Endothelial cell of umbilical vein (primary cell): ENCODE measurements at regions not wholly inside any gene's neighbourhood (a gene's known extent, or its start where the extent isn't known, plus 50 kb on each side); places are given as distances from the start of the nearest gene placed in this dataset.
A peak's percentile ranks its signal among the peaks of the same experiment; 100 is the strongest.

Experiments used
- BruUV-seq: library from RNA; stranded (reverse); fragments of 400-500 nt; replicated peaks from 2 replicates; lab custom pipeline; 2021; lab: Mats Ljungman, UMichigan
- CTCF ChIA-PET: fragments of 300-600, 350-600 bp; sonication (Branson Sonifier 250); formaldehyde crosslinking; loops from one replicate; lab custom pipeline; 2021; ENCODE audit warnings: antibody characterized with exemption, inconsistent platforms; lab: Charles Lee
- POLR2A ChIA-PET: fragments of 300-600, 350-600 bp; sonication (Branson Sonifier 250); formaldehyde crosslinking; loops from one replicate; lab custom pipeline; 2021; ENCODE audit warnings: antibody characterized with exemption, inconsistent platforms; lab: Charles Lee
- DNase-seq: peaks from one replicate; pipeline ENCODE4 v3.0.0-alpha.2; 2011; ENCODE audit warnings: low read depth, low spot score
- FAIRE-seq: peaks from 2 replicates; lab custom pipeline; 2011; peaks lifted over from hg19 to GRCh38; lab: Jason Lieb, UNC
- H2AFZ ChIP-seq: 2 replicates; pipeline ENCODE4 v1.6.0; 2012; ENCODE audit warnings: low read depth, low read length, control low read depth, inconsistent platforms
- H3K27ac ChIP-seq: 2 replicates; pipeline ENCODE4 v1.5.1; 2011; ENCODE audit warnings: low read depth, mild to moderate bottlenecking, control low read depth, low read length, moderate library complexity; ENCODE audit not compliant: insufficient read depth
- H3K27me3 ChIP-seq, 2 experiments: 2 replicates each; pipeline versions ENCODE4 v1.6.0 to v1.6.1; 2011; ENCODE audit warnings: low read length in 2 of 2, mixed read lengths in 1 of 2; ENCODE audit not compliant: control insufficient read depth in 2 of 2, insufficient read depth in 2 of 2
- H3K36me3 ChIP-seq, 2 experiments: 2 replicates in 1 of 2; 3 replicates in 1 of 2; pipeline ENCODE4 v1.5.1; 2011; ENCODE audit warnings: low read length in 2 of 2, mild to moderate bottlenecking in 1 of 2, moderate library complexity in 1 of 2; ENCODE audit not compliant: control insufficient read depth in 2 of 2, insufficient read depth in 2 of 2; ENCODE audit errors: extremely low read depth in 1 of 2
- H3K4me1 ChIP-seq: 3 replicates; pipeline ENCODE4 v1.5.1; 2011; ENCODE audit warnings: mild to moderate bottlenecking, low read length; ENCODE audit not compliant: control insufficient read depth, insufficient read depth; ENCODE audit errors: extremely low read depth
- H3K4me2 ChIP-seq: 2 replicates; pipeline ENCODE4 v1.6.1; 2011; ENCODE audit warnings: low read length, control low read depth, mixed read lengths; ENCODE audit not compliant: insufficient read depth
- H3K4me3 ChIP-seq, 3 experiments: fragments of 200-600 bp in 1 of 3; sonication (generic), shearing (Covaris generic) in 1 of 3; replicated peaks in 1 of 3; 2 replicates each; pipeline ENCODE4 v1.5.1; 2011 to 2016; ENCODE audit warnings: control low read depth in 3 of 3, low read length in 3 of 3, mild to moderate bottlenecking in 2 of 3, inconsistent platforms in 1 of 3, low read depth in 1 of 3, moderate library complexity in 1 of 3; ENCODE audit not compliant: insufficient read depth in 1 of 3
- H3K79me2 ChIP-seq: 2 replicates; pipeline ENCODE4 v1.6.0; 2012; ENCODE audit warnings: low read length, inconsistent platforms; ENCODE audit not compliant: control insufficient read depth, insufficient read depth
- H3K9ac ChIP-seq: replicated peaks from 2 replicates; pipeline ENCODE3; 2011; ENCODE audit warnings: low read length, control low read depth; ENCODE audit not compliant: insufficient read depth; ENCODE audit errors: extremely low read depth
- H3K9me1 ChIP-seq: replicated peaks from 3 replicates; pipeline ENCODE4 v1.6.0; 2011; ENCODE audit warnings: mild to moderate bottlenecking, low read length; ENCODE audit not compliant: control insufficient read depth, insufficient read depth; ENCODE audit errors: extremely low read depth
- H3K9me3 ChIP-seq: replicated peaks from 2 replicates; pipeline ENCODE4 v1.5.1; 2012; ENCODE audit warnings: low read length, inconsistent platforms; ENCODE audit not compliant: control insufficient read depth, insufficient read depth
- H4K20me1 ChIP-seq: replicated peaks from 2 replicates; pipeline ENCODE3; 2011; ENCODE audit warnings: mild to moderate bottlenecking, low read length; ENCODE audit not compliant: control insufficient read depth, insufficient read depth; ENCODE audit errors: extremely low read depth
- GATA2 ChIP-seq: IDR thresholded peaks from 2 replicates; pipeline ENCODE4 v1.7.0; 2011; ENCODE audit warnings: low read depth, mild to moderate bottlenecking, moderate library complexity, mixed read lengths, low read length; ENCODE audit not compliant: insufficient read length, insufficient read depth
- JUN ChIP-seq: IDR thresholded peaks from 2 replicates; pipeline ENCODE4 v1.6.1; 2011; ENCODE audit warnings: borderline replicate concordance, low read depth; ENCODE audit not compliant: insufficient read length, insufficient read depth
- MYC ChIP-seq: IDR thresholded peaks from one replicate; pipeline ENCODE4 v1.6.1; 2011; ENCODE audit warnings: mild to moderate bottlenecking, low read depth, low read length
- POLR2A ChIP-seq: IDR thresholded peaks from 2 replicates; pipeline ENCODE4 v1.6.1; 2012; ENCODE audit warnings: low read depth, mild to moderate bottlenecking, control low read depth, low read length
- POLR2AphosphoS5 ChIP-seq: IDR thresholded peaks from 2 replicates; pipeline ENCODE4 v1.6.1; 2012; ENCODE audit warnings: low read depth, mild to moderate bottlenecking, control low read depth, low read length, moderate library complexity; ENCODE audit not compliant: insufficient read depth
- dilution Hi-C: fragments of 300-500 bp; cut with MboI; formaldehyde crosslinking; loops from one replicate; pipeline ENCODE4 v1.15.0; 2019; ENCODE audit warnings: low sequenced_read_pairs; ENCODE audit not compliant: extremely low pct_ligation_motif_present
- intact Hi-C: fragments of 100-400 bp; cut with micrococcal nuclease; formaldehyde crosslinking; loops from one replicate; pipeline ENCODE4 v1.10.0; 2022
- TF ChIP-seq, protein P1 (sequence below), 2 donors: IDR thresholded peaks; 1 replicate in 1 of 2; 2 replicates in 1 of 2; pipeline ENCODE4 v1.5.1; 2011; ENCODE audit warnings: low read length in 2 of 2, mild to moderate bottlenecking in 2 of 2, moderate library complexity in 2 of 2, control low read depth in 1 of 2, inconsistent platforms in 1 of 2, low read depth in 1 of 2; ENCODE audit not compliant: insufficient read depth in 1 of 2; ENCODE audit errors: extremely low read depth in 1 of 2
- TF ChIP-seq, protein P2 (sequence below): IDR thresholded peaks from 2 replicates; pipeline ENCODE4 v1.6.1; 2011; ENCODE audit not compliant: insufficient read depth, insufficient read length

DNA sequence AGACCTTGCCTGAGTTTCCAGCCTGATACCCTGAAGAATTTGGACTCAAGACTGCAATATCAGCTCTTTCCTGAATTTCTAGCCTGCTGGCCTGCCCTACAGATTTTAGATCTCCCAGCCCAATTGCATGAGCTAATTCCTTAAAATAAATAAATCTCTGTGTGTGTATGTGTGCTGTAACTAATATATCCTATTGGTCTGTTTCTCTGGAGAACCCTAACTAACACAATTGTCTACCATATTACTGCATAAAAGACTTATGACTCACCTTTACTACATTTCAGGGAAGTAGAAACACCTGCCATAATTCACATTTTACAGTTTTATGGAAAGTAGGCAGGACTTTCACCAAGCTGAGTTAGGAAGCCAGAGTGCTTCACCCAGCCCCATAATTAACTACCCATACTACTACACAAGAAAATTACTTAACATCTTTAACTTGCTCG, 90.7 kb upstream of the BEND6 start:
- POLR2A ChIA-PET = interaction anchor here (0.6 kb wide), 1 partner anchor 28 kb away, joined by 7 read pairs; no protein-coding TSS in a partner anchor
- BruUV-seq = no TSS peak
- peak overlapping the region; percentile 1 for H3K4me2 ChIP-seq
- H2AFZ ChIP-seq = no peak overlapping the region
- peaks cover 73% of the 10 kb centered on the region for H3K4me1 ChIP-seq
- no peaks in the 10 kb centered on the region for H3K27me3 ChIP-seq
- H4K20me1 ChIP-seq = no peaks in the 10 kb centered on the region
- H3K36me3 ChIP-seq = no peaks in the 10 kb centered on the region
- FAIRE-seq (peak; percentile 4), DNase-seq (peak; percentile 33)
- H3K4me3 ChIP-seq = no peak overlapping the region
- no peak for TF ChIP-seq GATA2
- TF ChIP-seq, protein P1, sequence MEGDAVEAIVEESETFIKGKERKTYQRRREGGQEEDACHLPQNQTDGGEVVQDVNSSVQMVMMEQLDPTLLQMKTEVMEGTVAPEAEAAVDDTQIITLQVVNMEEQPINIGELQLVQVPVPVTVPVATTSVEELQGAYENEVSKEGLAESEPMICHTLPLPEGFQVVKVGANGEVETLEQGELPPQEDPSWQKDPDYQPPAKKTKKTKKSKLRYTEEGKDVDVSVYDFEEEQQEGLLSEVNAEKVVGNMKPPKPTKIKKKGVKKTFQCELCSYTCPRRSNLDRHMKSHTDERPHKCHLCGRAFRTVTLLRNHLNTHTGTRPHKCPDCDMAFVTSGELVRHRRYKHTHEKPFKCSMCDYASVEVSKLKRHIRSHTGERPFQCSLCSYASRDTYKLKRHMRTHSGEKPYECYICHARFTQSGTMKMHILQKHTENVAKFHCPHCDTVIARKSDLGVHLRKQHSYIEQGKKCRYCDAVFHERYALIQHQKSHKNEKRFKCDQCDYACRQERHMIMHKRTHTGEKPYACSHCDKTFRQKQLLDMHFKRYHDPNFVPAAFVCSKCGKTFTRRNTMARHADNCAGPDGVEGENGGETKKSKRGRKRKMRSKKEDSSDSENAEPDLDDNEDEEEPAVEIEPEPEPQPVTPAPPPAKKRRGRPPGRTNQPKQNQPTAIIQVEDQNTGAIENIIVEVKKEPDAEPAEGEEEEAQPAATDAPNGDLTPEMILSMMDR (IDR thresholded peaks at IDR 0.05; ENCODE audit: extremely low read depth in 1 of 2, insufficient read depth in 1 of 2, low read depth in 1 of 2, low read length in 2 of 2) = no peak
- no peak for TF ChIP-seq POLR2A
- TF ChIP-seq, protein P2, sequence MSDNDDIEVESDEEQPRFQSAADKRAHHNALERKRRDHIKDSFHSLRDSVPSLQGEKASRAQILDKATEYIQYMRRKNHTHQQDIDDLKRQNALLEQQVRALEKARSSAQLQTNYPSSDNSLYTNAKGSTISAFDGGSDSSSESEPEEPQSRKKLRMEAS = no peak
- no peak for TF ChIP-seq POLR2AphosphoS5
- no peak for TF ChIP-seq JUN
- no peak for TF ChIP-seq MYC
- intact Hi-C loops (no loop called here), dilution Hi-C loops (no loop called here)
- H3K27ac ChIP-seq = peak overlapping the region; percentile 56
- CTCF ChIA-PET = interaction anchor here (1.3 to 6.5 kb wide), 4 partner anchors 12 to 154 kb away, joined by 3 to 67 read pairs (median 8); no protein-coding TSS in a partner anchor
- H3K79me2 ChIP-seq = no peaks in the 10 kb centered on the region
- H3K9me1 ChIP-seq = no peaks in the 10 kb centered on the region
- H3K9ac ChIP-seq = no peak overlapping the region
- no peaks in the 10 kb centered on the region for H3K9me3 ChIP-seq
